ENCODE measurements at regions not wholly inside any gene's neighbourhood (a gene's known extent, or its start where the extent isn't known, plus 50 kb on each side); places are given as distances from the start of the nearest gene placed in this dataset.
A peak's percentile ranks its signal among the peaks of the same experiment; 100 is the strongest.
"Not testable (repeated sequence)": the region's sequence is repeated elsewhere in the genome, so short reads cannot be mapped to it uniquely, and the experiment has no call there.

DNA sequence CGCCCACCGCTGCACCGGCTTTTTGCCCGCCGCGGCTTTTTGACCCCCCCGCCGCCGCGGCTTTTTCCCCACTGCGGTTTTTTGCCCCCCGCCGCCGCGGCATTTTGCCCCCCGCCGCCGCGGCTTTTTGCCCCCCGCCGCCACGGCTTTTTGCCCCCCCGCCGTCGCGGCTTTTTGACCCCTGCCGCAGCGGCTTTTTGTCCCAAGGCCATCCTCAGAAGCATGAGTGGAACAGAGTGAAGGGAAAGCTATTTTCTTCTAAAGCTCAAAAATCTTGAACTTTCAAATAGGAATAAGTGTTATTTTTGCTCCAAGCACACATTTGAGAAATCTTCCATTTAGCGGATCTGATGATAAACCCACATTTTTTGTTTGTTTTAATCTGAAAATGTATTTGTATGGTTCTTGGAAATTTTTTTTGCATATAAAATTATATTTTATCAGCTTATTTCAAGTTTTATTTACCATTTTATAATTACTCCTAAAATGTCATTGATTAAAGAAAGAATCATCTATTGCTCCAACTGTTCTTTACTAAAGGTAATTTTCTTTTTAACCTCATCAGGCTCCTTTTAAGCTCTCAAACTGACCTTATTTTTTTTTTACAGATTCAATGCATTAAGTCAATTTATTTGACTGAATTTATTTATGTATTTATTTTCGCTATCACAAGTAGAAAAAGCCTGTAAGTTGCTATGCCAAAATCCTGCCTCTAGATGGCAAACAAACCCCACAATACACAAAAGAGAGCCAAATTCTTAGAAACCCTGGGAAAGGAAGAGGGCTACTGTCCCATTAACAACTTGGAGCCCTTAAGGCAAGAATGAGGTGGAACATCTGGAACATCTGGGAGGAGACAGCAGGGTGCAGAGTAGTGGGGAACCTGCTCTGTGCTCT is 460.3 kb downstream of the ZNF33B start:
- peak; percentile 25 for DNase-seq

DNA sequence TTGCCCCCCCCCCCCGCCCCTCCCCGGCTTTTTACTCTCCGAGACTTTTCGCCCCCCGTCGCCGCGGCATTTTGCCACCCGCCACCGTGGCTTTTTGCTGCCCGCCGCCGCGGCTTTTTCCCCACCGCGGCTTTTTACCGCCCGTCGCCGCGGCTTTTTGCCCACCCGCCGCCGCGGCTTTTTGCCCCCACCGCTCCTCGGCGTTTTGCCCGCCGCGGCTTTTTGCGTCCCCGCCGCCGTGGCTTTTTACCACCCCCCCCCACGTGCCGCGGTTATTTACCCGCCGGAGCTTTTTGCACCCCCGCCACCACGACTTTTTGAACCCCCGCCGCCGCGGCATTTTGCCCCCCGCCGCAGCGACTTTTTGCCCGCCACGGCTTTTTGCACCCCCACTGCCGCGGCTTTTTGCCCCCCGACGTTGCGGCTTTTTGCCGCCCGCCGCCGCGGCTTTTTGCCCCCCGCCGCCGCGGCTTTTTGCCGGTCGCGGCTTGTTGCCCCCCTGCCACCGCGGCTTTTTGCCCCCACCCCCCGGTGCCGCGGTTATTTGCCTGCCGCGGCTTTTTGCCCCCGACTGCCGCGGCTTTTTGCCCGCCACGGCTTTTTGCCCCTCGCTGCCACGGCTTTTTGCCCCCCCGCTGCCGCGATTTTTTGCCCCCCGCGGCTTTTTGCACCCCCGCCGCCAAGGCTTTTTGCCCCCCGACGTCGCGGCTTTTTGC is 461.1 kb downstream of the ZNF33B start:
- DNase-seq = peak; percentile 1

DNA sequence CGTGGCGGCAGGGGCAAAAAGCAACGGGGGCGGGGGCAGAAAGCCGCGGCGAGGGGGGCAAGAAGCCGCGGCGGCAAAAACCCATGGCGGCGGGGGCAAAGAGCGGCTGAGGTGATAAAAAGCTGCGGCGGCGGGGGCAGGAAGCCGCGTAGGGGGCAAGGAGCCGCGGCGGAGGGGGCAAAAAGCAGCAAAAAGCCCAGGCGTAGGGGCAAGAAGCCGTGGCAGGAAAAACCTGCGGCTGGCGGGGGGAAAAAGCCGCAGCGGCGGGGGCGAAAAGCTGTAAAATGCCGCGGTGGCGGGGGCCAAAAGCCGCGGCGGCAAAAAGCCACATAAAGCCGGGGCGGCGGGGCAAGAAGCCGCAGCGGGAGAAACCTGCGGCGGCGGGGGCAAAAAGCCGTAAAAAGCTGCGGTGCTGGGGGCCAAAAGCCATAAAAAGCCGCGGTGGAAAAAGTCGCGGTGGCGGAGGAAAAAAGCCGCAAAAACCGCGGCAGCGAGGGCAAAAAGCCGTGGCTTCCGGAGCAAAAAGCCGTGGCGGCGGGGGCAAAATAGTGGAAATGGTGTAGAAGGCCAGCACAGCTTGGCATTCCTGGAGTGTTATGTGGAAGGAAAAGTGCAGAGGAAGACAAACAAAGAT is 487.8 kb downstream of the ZNF33B start:
- no peak for DNase-seq

GRCh38 chr10:42149722-42150427 is 488.5 kb downstream of the ZNF33B start:
- DNase-seq = no peak

DNA sequence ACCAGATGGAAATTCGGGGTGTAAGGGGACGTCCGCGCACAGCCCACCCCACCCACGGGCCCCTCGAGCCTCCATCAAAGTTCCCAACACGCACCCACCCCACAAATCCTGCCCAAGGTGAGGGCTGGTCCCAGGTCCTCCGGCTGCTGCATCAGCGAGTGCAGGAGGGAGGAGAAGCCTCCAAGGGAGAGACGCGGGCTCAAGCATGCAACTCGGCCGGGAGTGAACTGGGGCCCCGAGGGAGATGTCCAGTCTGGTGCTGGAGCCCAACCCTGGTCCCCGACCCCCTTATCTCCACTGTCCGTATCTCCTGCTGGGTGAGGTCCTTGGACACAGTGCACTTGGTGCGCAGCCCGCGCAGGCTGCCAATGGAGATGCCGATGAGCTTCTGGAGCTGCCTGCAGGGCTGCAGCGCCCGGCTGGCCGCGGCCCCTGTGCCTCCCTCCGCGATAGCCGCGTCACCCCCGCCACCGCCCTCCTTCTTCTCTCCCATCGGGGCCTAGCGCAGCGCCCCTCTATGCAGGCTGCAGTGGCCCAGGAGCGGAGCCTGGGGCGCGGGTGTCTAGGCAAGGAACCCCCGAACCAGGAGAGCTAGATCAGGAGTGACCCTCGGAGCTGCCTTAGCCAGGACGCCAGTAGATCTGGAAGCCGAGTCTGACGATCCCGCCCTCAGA is 489.2 kb downstream of the ZNF33B start:
- peak; percentile 4 for DNase-seq

DNA sequence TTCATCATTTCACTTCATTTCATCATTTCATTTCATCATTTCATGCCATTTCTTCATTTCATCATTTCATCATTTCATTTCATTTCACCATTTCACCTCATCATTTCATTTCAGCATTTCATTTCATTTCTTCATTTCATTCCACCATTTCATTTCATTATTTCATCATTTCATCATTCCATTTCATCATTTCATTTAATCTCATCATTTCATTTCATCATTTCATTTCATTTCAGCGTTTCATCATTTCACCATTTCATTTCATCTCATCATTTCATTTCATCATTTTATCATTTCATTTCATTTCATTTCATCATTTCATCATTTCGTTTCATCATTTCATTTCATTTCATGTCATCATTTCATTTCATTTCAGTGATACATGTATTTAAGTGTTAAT is 492.2 kb downstream of the ZNF33B start:
- not testable (repeated sequence) for DNase-seq

GRCh38 chr10:42138023-42138422 is 500.3 kb downstream of the ZNF33B start:
- DNase-seq = not testable (repeated sequence)

DNA sequence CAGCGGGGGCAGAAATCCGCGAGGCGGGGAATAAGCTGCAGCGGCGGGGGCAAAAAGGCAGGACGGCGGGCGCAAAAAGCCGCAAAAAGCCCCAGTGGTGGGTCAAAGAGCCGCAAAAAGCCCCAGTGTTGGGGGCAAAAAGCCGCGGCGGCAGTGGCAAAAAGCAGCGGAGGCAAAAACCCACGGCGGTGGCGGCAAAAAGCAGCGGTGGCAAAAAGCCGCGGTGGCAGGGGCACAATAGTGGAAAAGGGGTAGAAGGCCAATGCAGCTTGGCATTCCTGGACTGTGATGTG is 525.3 kb downstream of the ZNF33B start:
- no peak for DNase-seq

DNA sequence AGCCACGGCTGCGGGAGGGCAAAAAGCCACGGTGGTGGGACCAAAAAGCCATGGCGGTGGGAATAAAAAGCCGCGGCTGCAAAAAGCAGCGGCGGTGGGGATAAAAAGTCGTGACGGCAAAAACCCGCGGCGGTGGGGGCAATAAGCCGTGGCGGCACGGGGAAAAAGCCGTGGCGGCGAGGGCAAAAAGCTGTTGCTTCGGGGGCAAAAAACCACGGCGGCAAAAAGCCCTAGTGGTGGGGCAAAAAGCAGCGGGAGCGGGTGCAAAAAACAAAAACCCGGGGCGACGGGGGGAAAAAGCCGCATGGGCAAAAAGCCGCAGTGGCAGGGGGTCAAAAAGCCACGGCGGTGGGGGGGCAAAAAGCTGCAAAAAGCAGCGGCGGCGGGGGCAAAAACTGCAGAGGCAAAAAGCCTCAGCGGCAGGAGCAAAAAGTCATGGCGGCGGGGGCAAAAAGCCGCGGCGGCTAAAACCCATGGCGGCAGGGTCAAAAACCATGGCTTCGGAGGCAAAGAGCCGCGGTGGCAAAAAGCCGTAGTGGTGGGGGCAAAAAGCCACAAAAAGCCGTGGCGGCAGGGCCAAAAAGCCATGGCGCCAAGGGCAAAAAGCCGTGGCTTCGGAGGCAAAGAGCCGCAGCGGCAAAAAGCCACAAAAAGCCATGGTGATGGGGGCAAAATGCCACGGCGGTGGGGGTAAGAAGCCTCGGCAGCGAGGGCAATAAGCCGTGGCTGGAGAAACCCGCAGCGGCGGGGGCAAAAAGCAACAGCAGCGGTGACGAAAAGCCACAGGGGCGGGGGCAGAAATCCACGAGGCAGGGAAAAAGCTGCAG is 525.8 kb downstream of the ZNF33B start:
- DNase-seq = no peak

DNA sequence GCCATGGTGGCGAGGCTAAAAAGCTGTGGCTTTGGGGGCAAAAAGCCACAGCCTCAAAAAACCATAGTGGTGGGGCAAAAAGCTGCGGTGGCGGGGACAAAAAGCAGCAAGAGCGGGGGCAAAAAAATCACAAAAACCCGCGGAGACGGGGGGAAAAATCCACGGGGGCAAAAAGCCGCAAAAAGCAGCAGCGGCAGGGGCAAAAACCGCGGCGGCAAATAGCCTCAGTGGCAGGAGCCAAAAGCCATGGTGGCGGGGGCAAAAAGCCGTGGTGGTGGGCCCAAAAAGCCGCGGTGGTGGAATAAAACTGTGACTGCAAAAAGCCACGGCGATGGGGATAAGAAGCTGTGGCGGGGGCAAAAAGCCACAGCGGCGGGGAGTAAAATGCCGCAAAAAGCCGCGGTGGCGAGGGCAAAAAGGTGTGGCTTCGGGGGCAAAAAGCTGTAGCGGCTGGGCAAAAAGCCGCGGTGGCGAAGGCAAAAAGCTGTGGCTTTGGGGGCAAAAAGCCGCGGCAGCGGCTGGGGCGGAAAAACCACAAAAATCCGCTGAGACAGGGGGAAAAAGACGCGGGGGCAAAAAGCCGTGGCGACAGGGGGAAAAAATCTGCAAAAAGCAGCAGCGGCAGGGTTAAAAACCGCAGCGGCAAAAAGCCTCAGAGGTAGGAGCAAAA is 526.6 kb downstream of the ZNF33B start:
- DNase-seq = no peak

- no peak for DNase-seq
These were observed 527.3 kb downstream of the ZNF33B start for GRCh38 chr10:42111076-42111475.
